ENCODE measurements at regions not wholly inside any gene's neighbourhood (a gene's known extent, or its start where the extent isn't known, plus 50 kb on each side); places are given as distances from the start of the nearest gene placed in this dataset.

GRCh38 chr5:104267320-104268015, 704.9 kb upstream of the NUDT12 start:
- DNase-seq (ENCODE audit: low read depth, low spot score): no peak

GRCh38 chr5:104266161-104266560, 703.6 kb upstream of the NUDT12 start:
- no peak for DNase-seq (ENCODE audit: low read depth, low spot score)
- H3K27ac ChIP-seq: no peak overlapping the region

More at GRCh38 chr5:104267320-104268015, 704.9 kb upstream of the NUDT12 start:
- H3K27ac ChIP-seq: no peak overlapping the region

DNA sequence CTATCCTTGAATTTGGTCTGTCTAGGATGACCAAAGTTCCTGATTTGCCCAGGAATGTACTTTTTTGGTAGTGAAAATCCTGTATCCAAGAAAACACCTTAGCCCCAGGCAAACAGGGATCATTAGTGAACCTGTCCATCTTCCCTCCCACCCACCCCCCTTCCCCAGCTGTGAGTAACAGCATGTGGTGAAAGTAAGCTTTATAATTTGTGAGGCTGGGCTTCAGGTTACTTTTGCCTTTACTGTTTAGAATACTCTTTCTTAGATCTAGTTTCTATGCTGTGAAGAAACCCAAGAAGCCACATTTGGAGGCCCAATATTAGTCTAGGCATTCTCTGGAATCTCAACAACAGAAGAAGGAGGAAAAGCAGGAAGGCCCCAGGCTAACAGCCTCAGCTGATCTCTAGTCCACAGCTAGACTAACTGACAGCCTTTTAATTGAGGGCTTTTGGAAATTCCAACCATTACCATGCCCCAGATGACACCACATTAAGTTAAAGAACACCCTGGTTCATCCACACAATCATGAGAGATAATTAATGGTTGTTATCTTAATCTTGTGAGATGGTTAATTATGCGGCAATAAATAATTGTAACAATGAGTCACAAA, 703.0 kb upstream of the NUDT12 start:
- H3K27ac ChIP-seq: no peak overlapping the region
- no peak for DNase-seq (ENCODE audit: low read depth, low spot score)

DNA sequence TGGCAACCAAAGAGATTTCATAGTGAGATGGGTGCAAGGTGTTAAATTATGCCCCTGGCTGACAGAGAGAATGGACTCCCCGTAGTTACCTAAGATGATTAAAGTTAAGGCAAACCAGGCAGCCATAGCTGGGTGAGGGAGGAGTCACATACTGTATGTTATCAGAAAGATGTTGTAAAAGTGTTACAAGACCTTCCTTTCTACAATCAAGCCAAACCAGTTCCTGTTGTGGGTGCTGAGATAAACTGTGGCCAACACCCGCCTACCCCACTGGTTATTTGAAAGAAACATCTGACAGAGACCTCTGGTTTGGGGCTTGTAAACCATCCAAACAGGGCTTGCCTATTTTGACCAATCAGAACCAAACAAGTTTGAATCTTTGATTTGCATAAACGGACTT, 684.7 kb upstream of the NUDT12 start:
- no peak overlapping the region for H3K27ac ChIP-seq
- DNase-seq (ENCODE audit: low read depth, low spot score): no peak

- H3K27ac ChIP-seq: no peak overlapping the region
- DNase-seq (ENCODE audit: low read depth, low spot score): no peak
These were observed 678.5 kb upstream of the NUDT12 start for GRCh38 chr5:104241046-104241445.

GRCh38 chr5:104237586-104237985, 675.0 kb upstream of the NUDT12 start:
- no peak for DNase-seq (ENCODE audit: low read depth, low spot score)
- no peak overlapping the region for H3K27ac ChIP-seq

GRCh38 chr5:104223885-104224773, 661.5 kb upstream of the NUDT12 start:
- no peak for DNase-seq (ENCODE audit: low read depth, low spot score)

DNA sequence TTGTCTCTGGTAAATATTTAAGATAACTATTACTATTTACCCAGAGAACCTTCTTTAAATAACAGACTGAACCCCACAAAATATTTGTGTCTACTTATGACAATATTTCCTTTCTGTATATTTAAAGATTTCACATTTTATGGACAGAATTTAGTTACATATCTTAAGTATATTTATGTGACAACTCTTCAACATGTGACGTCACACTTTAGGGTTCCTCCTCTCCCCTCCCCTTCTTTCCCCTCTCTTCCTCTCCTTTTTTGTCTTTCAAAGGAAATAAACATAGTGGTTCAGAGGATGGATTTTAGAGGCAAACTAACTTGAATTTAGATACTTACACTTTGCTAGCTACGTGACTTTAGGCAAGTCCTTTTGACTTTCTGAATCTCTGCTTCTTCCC, 655.6 kb upstream of the NUDT12 start:
- H3K27ac ChIP-seq: no peak overlapping the region
- DNase-seq (ENCODE audit: low read depth, low spot score): no peak

More at GRCh38 chr5:104223885-104224773, 661.5 kb upstream of the NUDT12 start:
- no peak overlapping the region for H3K27ac ChIP-seq

DNA sequence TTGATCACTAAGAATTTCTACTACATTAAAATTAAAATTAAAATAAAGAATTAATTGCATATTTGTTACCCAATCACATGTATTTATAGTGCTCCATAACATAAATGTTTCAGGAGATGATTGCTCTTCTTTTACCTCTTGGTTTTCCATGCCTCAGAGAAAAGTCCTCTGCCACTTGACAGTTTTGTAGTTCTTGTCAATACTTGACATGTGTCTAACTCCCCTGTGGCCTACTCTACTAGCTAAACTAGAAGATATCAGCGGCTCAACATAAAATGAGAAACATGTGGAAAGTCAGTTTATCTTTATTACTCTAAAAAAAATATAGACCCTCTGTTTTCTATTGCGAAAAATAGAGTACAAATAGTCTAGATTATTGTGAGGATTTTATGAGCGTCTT, 650.6 kb upstream of the NUDT12 start:
- no peak overlapping the region for H3K27ac ChIP-seq
- DNase-seq (ENCODE audit: low read depth, low spot score): no peak

GRCh38 chr5:104199771-104200170, 637.2 kb upstream of the NUDT12 start:
- DNase-seq (ENCODE audit: low read depth, low spot score): no peak

DNA sequence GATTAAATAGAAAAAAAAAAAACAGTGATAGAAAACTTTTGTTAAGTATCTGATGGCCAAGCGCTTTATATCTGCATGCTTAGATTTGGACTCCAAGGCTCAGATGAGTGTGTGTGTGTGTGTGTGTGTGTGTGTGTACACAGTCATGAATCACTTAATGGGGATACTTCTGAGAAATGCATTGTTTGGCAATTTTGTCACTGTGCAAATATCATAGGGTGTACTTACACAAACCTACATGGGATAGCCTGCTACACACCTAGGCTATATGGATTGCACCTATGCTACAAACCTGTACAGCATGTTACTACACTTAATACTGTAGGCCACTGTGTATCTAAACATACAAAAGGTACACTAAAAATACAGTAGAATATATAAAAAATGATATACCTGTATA, 635.6 kb upstream of the NUDT12 start:
- no peak for DNase-seq (ENCODE audit: low read depth, low spot score)

More at GRCh38 chr5:104199771-104200170, 637.2 kb upstream of the NUDT12 start:
- H3K27ac ChIP-seq: no peak overlapping the region

DNA sequence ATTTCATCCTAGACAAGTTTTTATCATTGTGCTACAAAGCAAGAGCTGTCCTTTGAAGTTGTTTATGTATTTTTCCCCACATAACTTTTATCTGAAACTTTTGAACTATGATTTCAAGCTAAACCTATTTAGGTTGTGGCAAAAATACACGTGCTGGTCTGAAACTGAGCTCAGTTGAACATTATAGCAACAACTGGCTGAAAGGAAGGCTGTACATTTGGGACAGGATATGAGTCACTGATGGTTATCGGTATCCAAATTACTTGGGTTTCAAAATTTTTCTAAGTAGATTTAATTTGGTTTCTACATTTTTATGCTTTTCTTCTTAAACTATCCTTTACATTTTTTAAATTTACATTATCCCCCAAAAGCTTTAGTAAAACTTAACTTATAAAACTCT, 627.3 kb upstream of the NUDT12 start:
- H3K27ac ChIP-seq: no peak overlapping the region
- no peak for DNase-seq (ENCODE audit: low read depth, low spot score)

More for the DNA sequence above, 635.6 kb upstream of the NUDT12 start:
- H3K27ac ChIP-seq: no peak overlapping the region

DNA sequence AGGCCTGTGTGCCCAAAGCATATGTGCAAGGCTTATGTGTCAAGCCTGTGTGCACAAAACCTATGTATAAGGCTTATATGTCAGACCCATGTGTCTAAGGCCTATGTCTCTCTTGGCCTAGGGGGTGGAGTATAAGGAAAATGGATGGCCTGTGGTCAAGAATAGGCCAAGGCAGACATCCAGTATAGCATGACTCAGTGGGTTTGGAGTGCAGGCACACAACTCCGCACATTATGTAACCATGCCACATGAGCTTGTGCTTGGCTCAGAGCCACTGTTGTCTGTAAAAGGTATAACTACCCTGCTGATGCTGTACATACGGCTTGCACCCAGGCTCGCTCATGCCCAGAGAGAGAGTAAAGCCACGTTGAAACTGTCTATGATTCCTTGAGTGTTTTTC, 626.4 kb upstream of the NUDT12 start:
- DNase-seq (ENCODE audit: low read depth, low spot score): no peak
- H3K27ac ChIP-seq: no peak overlapping the region

DNA sequence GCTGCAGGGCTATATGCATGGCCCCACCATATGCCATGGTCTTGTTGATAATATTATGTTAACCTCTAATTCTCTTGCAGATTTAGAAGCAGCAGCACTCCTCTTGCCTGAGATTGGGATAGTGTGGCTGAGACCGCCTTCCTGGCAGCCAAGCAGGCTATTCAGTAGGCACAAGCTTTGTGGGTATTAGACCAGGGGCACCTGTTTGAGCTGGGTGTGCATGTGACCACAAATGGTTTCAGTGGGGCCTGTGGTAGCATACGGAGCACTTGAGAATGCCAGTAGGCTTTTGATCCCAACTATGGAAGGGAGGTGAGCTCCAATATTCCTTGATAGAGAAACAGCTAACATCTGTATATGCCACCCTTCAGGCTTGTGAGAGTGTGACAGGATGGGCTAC, 625.1 kb upstream of the NUDT12 start:
- no peak overlapping the region for H3K27ac ChIP-seq

GRCh38 chr5:104186510-104186909, 623.9 kb upstream of the NUDT12 start:
- no peak overlapping the region for H3K27ac ChIP-seq
- DNase-seq (ENCODE audit: low read depth, low spot score): no peak

More for the DNA sequence above, 625.1 kb upstream of the NUDT12 start:
- no peak for DNase-seq (ENCODE audit: low read depth, low spot score)

- no peak overlapping the region for H3K27ac ChIP-seq
- no peak for DNase-seq (ENCODE audit: low read depth, low spot score)
These were observed 623.5 kb upstream of the NUDT12 start for GRCh38 chr5:104186100-104186499.

DNA sequence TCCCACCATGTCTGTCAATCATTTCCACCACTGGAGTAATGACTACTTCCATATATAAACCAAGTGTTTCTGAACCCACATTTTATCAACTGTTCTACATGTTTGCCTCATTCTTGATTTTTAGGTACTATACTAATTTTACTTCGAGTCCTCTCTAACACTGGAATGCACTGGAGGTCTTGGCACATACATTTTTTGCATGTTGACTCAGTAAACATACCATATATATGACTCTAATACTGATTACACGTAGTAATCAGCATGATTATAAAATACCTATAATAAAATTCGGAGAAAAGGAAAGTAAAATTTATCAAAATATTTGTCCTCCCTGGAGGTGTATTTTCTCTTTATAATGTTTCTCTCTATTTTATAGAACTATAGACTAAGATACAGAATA, 621.7 kb upstream of the NUDT12 start:
- DNase-seq (ENCODE audit: low read depth, low spot score): no peak
- no peak overlapping the region for H3K27ac ChIP-seq

GRCh38 chr5:104178829-104179456, 616.4 kb upstream of the NUDT12 start:
- no peak overlapping the region for H3K27ac ChIP-seq
- no peak for DNase-seq (ENCODE audit: low read depth, low spot score)

- DNase-seq (ENCODE audit: low read depth, low spot score): no peak
- H3K27ac ChIP-seq: no peak overlapping the region
These were observed 615.5 kb upstream of the NUDT12 start for GRCh38 chr5:104178066-104178465.

- H3K27ac ChIP-seq: no peak overlapping the region
- no peak for DNase-seq (ENCODE audit: low read depth, low spot score)
These were observed 615.1 kb upstream of the NUDT12 start for GRCh38 chr5:104177651-104178050.

DNA sequence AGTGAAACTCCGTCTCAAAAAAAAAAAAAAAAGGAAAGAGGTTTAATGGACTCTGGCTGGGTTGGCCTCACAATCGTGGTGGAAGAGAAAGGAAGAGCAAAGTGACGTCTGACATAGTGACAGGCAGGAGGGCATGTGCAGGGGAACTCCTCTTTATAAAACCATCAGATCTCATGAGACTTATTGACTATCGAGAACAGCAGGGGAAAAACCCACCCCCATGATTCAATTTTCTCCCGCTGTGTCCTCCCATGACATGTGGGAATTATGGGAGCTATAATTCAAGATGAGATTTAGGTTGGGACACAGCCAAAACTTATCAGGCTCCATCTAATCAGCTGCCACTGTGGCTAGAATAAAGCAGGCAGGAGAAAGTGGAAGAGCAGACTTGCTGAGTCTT, 610.4 kb upstream of the NUDT12 start:
- H3K27ac ChIP-seq: no peak overlapping the region
- no peak for DNase-seq (ENCODE audit: low read depth, low spot score)
